ENCODE measurements at regions not wholly inside any gene's neighbourhood (a gene's known extent, or its start where the extent isn't known, plus 50 kb on each side); places are given as distances from the start of the nearest gene placed in this dataset.
"Not testable (repeated sequence)": the region's sequence is repeated elsewhere in the genome, so short reads cannot be mapped to it uniquely, and the experiment has no call there.

DNA sequence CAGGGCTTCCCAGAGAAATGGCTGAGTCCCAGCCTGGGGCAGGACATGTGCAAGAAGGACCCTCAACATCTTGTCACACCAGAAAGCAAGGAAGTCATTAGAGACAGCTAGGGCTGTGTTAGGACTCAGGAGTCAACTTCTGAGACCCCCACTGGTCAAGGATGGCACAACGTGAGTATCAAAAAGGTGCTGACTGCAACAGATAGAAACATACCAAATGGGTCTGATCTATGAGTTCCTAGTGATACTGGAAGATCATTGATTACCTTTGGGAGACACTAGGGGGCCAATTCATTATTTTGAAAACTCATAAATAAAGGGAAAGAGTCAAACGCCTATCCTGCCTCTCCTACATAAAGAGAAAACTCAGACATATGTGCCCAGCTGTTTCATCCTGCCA lies 73.5 kb upstream of the GJB6 start:
- Histone ChIP-seq H3K9me2 (replicated peaks; ENCODE audit: insufficient read depth, low read length) (no peaks in the 10 kb centered on the region), H4K20me1 (ENCODE audit: low read depth, low read length) (no peaks in the 10 kb centered on the region), H3K4me3 (ENCODE audit: insufficient read depth, low read length, poor library complexity, severe bottlenecking) (no peak overlapping the region), H3K36me3 (ENCODE audit: low read length) (no peaks in the 10 kb centered on the region), H3K27ac (ENCODE audit: low read depth, low read length) (no peak overlapping the region), H3K9me3 (ENCODE audit: insufficient read depth, low read length) (no peaks in the 10 kb centered on the region), H2AFZ (ENCODE audit: low read depth, low read length, severe bottlenecking) (no peak overlapping the region), H3K9ac (ENCODE audit: low read length) (no peak overlapping the region), H3F3A (ENCODE audit: insufficient read depth) (no peaks in the 10 kb centered on the region), H3K27me3 (ENCODE audit: low read length) (no peaks in the 10 kb centered on the region), H3K79me2 (ENCODE audit: insufficient read depth, low read length) (no peaks in the 10 kb centered on the region), H3K4me2 (ENCODE audit: low read depth, low read length, poor library complexity, severe bottlenecking) (no peak overlapping the region)
- TF ChIP-seq, protein P1, sequence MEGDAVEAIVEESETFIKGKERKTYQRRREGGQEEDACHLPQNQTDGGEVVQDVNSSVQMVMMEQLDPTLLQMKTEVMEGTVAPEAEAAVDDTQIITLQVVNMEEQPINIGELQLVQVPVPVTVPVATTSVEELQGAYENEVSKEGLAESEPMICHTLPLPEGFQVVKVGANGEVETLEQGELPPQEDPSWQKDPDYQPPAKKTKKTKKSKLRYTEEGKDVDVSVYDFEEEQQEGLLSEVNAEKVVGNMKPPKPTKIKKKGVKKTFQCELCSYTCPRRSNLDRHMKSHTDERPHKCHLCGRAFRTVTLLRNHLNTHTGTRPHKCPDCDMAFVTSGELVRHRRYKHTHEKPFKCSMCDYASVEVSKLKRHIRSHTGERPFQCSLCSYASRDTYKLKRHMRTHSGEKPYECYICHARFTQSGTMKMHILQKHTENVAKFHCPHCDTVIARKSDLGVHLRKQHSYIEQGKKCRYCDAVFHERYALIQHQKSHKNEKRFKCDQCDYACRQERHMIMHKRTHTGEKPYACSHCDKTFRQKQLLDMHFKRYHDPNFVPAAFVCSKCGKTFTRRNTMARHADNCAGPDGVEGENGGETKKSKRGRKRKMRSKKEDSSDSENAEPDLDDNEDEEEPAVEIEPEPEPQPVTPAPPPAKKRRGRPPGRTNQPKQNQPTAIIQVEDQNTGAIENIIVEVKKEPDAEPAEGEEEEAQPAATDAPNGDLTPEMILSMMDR (IDR thresholded peaks at IDR 0.05; ENCODE audit: insufficient read depth, low read length, poor library complexity, severe bottlenecking): no peak
- no peak for TF ChIP-seq EZH2phosphoT487 (conservative IDR thresholded peaks at IDR 0.05; ENCODE audit: low read length)

DNA sequence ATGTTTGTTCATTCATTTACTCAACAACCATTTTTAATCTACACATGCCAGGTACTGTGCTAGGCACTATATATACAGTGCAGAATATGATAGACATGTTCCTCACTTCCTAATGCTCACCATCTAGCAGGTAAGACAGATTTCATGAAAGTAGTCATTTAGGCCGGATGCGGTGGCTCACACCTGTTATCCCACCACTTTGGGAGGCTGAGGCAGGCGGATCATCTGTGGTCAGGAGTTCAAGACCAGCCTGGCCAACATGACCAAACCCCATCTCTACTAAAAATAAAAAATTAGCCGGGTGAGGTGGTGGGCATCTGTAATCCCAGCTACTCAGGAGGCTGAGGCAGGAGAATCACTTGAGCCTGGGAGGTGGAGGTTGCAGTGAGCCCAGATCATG lies 71.9 kb upstream of the GJB6 start:
- not testable (repeated sequence) for H3K27ac ChIP-seq (ENCODE audit: low read depth, low read length); H3K9ac ChIP-seq (ENCODE audit: low read length); H3K79me2 ChIP-seq (ENCODE audit: insufficient read depth, low read length); H3K9me2 ChIP-seq (replicated peaks; ENCODE audit: insufficient read depth, low read length); H3K27me3 ChIP-seq (ENCODE audit: low read length); H2AFZ ChIP-seq (ENCODE audit: low read depth, low read length, severe bottlenecking); H4K20me1 ChIP-seq (ENCODE audit: low read depth, low read length); H3K36me3 ChIP-seq (ENCODE audit: low read length); H3F3A ChIP-seq (ENCODE audit: insufficient read depth); H3K4me3 ChIP-seq (ENCODE audit: insufficient read depth, low read length, poor library complexity, severe bottlenecking); H3K4me2 ChIP-seq (ENCODE audit: low read depth, low read length, poor library complexity, severe bottlenecking); H3K9me3 ChIP-seq (ENCODE audit: insufficient read depth, low read length)

DNA sequence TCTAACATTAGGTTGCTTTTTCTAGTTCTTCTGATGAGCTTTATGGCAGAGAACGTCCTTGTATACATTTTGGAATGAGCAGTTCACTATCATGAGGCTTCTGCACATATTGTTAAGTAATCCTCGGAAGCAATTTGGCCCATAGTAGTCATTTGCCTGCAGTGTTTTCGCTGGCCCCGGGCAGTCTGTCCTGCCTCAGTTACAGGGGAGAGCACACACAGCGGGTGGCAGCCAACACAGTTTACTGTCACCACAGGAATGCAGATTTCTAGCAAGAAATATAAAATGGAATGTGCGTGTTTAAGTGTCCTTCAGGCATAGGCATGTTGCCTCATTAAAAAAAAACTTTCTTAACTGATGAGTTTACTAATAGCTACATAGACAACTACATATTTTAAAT lies 71.5 kb upstream of the GJB6 start:
- Histone ChIP-seq H2AFZ (ENCODE audit: low read depth, low read length, severe bottlenecking) (no peak overlapping the region), H3K4me2 (ENCODE audit: low read depth, low read length, poor library complexity, severe bottlenecking) (no peak overlapping the region), H3K4me3 (ENCODE audit: insufficient read depth, low read length, poor library complexity, severe bottlenecking) (no peak overlapping the region), H3K27ac (ENCODE audit: low read depth, low read length) (no peak overlapping the region), H3K9ac (ENCODE audit: low read length) (no peak overlapping the region), H3K9me3 (ENCODE audit: insufficient read depth, low read length) (no peaks in the 10 kb centered on the region), H3K36me3 (ENCODE audit: low read length) (no peaks in the 10 kb centered on the region), H3K79me2 (ENCODE audit: insufficient read depth, low read length) (no peaks in the 10 kb centered on the region), H3K27me3 (ENCODE audit: low read length) (no peaks in the 10 kb centered on the region), H3F3A (ENCODE audit: insufficient read depth) (no peaks in the 10 kb centered on the region), H4K20me1 (ENCODE audit: low read depth, low read length) (no peaks in the 10 kb centered on the region), H3K9me2 (replicated peaks; ENCODE audit: insufficient read depth, low read length) (no peaks in the 10 kb centered on the region)
- TF ChIP-seq, protein P1 (IDR thresholded peaks at IDR 0.05; ENCODE audit: insufficient read depth, low read length, poor library complexity, severe bottlenecking): no peak
- TF ChIP-seq EZH2phosphoT487 (conservative IDR thresholded peaks at IDR 0.05; ENCODE audit: low read length): no peak

DNA sequence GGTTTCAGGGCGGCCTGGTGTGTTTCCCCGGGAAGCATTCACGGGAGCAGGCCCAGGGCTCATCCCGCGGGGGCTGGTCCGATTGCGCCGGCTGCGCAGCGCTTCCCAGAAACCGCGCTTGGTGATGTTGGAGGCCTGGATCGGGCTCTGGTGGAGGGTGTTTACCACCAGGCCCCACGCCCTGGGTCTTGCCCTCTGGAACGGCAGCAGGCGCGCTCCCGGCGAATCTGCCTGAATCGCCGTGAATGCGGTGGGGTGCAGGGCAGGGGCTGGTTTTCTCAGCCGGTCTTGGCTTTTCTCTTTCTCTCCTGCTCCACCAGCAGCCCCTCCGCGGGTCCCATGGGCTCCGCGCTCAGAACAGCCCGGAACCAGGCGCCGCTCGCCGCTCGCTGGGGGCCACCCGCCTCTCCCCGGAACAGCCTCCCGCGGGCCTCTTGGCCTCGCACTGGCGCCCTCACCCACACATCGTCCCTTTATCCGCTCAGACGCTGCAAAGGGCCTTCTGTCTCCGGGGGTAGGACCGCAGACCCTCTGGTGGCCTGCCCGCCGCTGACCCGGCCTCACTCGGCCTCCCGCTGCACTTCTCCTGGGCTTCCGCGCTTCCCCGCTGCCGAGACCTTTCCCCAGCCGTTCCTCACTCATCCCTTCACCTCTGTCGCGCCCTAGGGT lies 69.4 kb upstream of the GJB6 start:
- no peaks in the 10 kb centered on the region for H3K79me2 ChIP-seq (ENCODE audit: insufficient read depth, low read length)
- H2AFZ ChIP-seq (ENCODE audit: low read depth, low read length, severe bottlenecking): no peak overlapping the region
- no peak overlapping the region for H3K27ac ChIP-seq (ENCODE audit: low read depth, low read length)
- TF ChIP-seq EZH2phosphoT487 (conservative IDR thresholded peaks at IDR 0.05; ENCODE audit: low read length): no peak
- H3K9ac ChIP-seq (ENCODE audit: low read length): no peak overlapping the region
- H3K36me3 ChIP-seq (ENCODE audit: low read length): no peaks in the 10 kb centered on the region
- no peaks in the 10 kb centered on the region for H3K9me2 ChIP-seq (replicated peaks; ENCODE audit: insufficient read depth, low read length)
- H3K4me3 ChIP-seq (ENCODE audit: insufficient read depth, low read length, poor library complexity, severe bottlenecking): no peak overlapping the region
- H3K9me3 ChIP-seq (ENCODE audit: insufficient read depth, low read length): no peaks in the 10 kb centered on the region
- H3K27me3 ChIP-seq (ENCODE audit: low read length): no peaks in the 10 kb centered on the region
- no peaks in the 10 kb centered on the region for H3F3A ChIP-seq (ENCODE audit: insufficient read depth)
- H3K4me2 ChIP-seq (ENCODE audit: low read depth, low read length, poor library complexity, severe bottlenecking): no peak overlapping the region
- H4K20me1 ChIP-seq (ENCODE audit: low read depth, low read length): no peaks in the 10 kb centered on the region
